Left ventricle myocardium inferior (tissue), 1 donor: ENCODE measurements at regions not wholly inside any gene's neighbourhood (a gene's known extent, or its start where the extent isn't known, plus 50 kb on each side); places are given as distances from the start of the nearest gene placed in this dataset.

Experiments used
- DNase-seq: peaks from one replicate; pipeline ENCODE4 v3.0.0-alpha.2; 2020
- H3K27ac ChIP-seq: fragments of 200-600 bp; replicated peaks from 2 replicates; pipeline ENCODE4 v1.8.0; 2021
- H3K27me3 ChIP-seq: fragments of 200-600 bp; 2 replicates; pipeline ENCODE4 v1.8.0; 2021; ENCODE audit warnings: low read depth
- H3K36me3 ChIP-seq: fragments of 200-600 bp; 2 replicates; pipeline ENCODE4 v1.8.0; 2021
- H3K4me1 ChIP-seq: fragments of 200-600 bp; 2 replicates; pipeline ENCODE4 v1.8.0; 2021
- H3K4me3 ChIP-seq: fragments of 200-600 bp; 2 replicates; pipeline ENCODE4 v1.8.0; 2021; ENCODE audit warnings: mild to moderate bottlenecking, moderate library complexity
- H3K9me3 ChIP-seq: fragments of 200-600 bp; replicated peaks from 2 replicates; pipeline ENCODE4 v1.8.0; 2021
- CTCF ChIP-seq: fragments of 200-600 bp; IDR thresholded peaks from 2 replicates; pipeline ENCODE4 v1.8.0; 2021; ENCODE audit warnings: antibody characterized with exemption, mild to moderate bottlenecking, borderline replicate concordance
- intact Hi-C: fragments of 100-400 bp; cut with micrococcal nuclease; formaldehyde crosslinking; loops from one replicate; pipeline ENCODE4 v1.11.0; 2022
- donor health status: DM: no; HTN: yes; CAD: no; lungs with severe emphysema.

GRCh38 chr11:115067471-115067870 is 389.1 kb downstream of the NXPE2 start:
- Histone ChIP-seq H3K4me3 (no peak overlapping the region), H3K36me3 (no peaks in the 10 kb centered on the region), H3K27me3 (no peaks in the 10 kb centered on the region), H3K27ac (no peak overlapping the region), H3K4me1 (no peaks in the 10 kb centered on the region), H3K9me3 (peaks cover 12% of the 10 kb centered on the region)
- DNase-seq = no peak
- TF ChIP-seq CTCF = no peak
- intact Hi-C loops = no loop called here

- no peaks in the 10 kb centered on the region for H3K36me3 ChIP-seq
- H3K9me3 ChIP-seq = peaks cover 12% of the 10 kb centered on the region
- H3K27ac ChIP-seq = no peak overlapping the region
- no peaks in the 10 kb centered on the region for H3K4me1 ChIP-seq
- no peak for DNase-seq
- no peaks in the 10 kb centered on the region for H3K27me3 ChIP-seq
- H3K4me3 ChIP-seq = no peak overlapping the region
- no peak for TF ChIP-seq CTCF
- intact Hi-C loops = no loop called here
Observed at GRCh38 chr11:115067900-115068530, 389.7 kb downstream of the NXPE2 start.

- Histone ChIP-seq H3K27ac (no peak overlapping the region), H3K4me3 (no peak overlapping the region), H3K4me1 (no peaks in the 10 kb centered on the region), H3K9me3 (peaks cover 12% of the 10 kb centered on the region), H3K36me3 (no peaks in the 10 kb centered on the region), H3K27me3 (no peaks in the 10 kb centered on the region)
- intact Hi-C loops = no loop called here
- no peak for TF ChIP-seq CTCF
- DNase-seq = no peak
Observed at GRCh38 chr11:115069599-115069998, 391.3 kb downstream of the NXPE2 start.

- H3K4me3 ChIP-seq = no peak overlapping the region
- H3K27me3 ChIP-seq = peaks cover 38% of the 10 kb centered on the region
- no peak for DNase-seq
- no peak overlapping the region for H3K27ac ChIP-seq
- no peak for TF ChIP-seq CTCF
- no peaks in the 10 kb centered on the region for H3K36me3 ChIP-seq
- H3K4me1 ChIP-seq = no peaks in the 10 kb centered on the region
- intact Hi-C loops = no loop called here
- no peaks in the 10 kb centered on the region for H3K9me3 ChIP-seq
Observed at GRCh38 chr11:115075356-115075755, 397.0 kb downstream of the NXPE2 start.

- no peak overlapping the region for H3K27ac ChIP-seq
- H3K4me3 ChIP-seq = no peak overlapping the region
- intact Hi-C loops = no loop called here
- H3K27me3 ChIP-seq = peaks cover 48% of the 10 kb centered on the region
- TF ChIP-seq CTCF = no peak
- no peak for DNase-seq
- H3K9me3 ChIP-seq = no peaks in the 10 kb centered on the region
- H3K4me1 ChIP-seq = no peaks in the 10 kb centered on the region
- H3K36me3 ChIP-seq = no peaks in the 10 kb centered on the region
Observed at GRCh38 chr11:115077740-115078139, 399.4 kb downstream of the NXPE2 start.
